GM21381 (cell line): ENCODE measurements at regions not wholly inside any gene's neighbourhood (a gene's known extent, or its start where the extent isn't known, plus 50 kb on each side); places are given as distances from the start of the nearest gene placed in this dataset.
"Not testable (repeated sequence)": the region's sequence is repeated elsewhere in the genome, so short reads cannot be mapped to it uniquely, and the experiment has no call there.

Experiments
- ATAC-seq: cut with Tn5 transposase; IDR thresholded peaks from one replicate; pipeline ENCODE4 v1.9.1; 2021; ENCODE audit warnings: mild to moderate bottlenecking, moderate library complexity; ENCODE audit not compliant: unreplicated experiment

DNA sequence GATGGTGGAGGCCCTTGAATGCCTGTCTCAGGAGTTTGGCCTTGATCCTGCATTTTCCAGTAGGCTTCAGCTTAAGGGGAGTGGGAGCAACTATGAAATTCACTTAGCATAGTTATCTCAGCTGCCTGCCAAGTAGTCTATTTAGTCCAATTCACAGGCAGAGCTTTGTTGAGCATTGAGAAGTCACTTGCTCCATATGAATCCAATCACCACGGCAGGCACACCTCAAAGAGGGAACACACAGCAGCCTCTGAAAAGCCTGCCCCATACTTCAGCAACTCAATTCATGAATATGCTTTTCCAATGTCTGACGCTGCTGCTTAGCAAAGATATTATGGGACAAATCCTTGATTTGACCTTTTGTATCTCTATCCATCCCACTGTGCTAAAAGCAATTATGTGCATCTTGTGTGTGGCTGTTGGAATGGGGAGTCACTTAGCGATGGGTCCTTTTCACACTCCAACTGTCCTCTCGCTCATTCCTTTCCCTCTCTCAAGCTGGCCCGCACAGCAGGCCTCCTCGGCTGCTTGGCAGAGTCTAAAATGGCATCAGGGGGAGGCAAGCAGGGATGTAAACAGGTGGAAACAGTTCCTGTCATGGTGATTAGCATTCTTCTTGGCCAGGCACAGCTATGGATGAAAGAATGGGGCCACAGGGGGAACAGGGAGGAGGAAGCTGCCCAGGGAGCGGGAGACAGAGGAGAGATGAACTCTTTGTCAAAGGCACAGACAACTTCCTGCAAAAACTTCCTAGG lies 56.0 kb upstream of the LRPPRC start:
- no peak for ATAC-seq

DNA sequence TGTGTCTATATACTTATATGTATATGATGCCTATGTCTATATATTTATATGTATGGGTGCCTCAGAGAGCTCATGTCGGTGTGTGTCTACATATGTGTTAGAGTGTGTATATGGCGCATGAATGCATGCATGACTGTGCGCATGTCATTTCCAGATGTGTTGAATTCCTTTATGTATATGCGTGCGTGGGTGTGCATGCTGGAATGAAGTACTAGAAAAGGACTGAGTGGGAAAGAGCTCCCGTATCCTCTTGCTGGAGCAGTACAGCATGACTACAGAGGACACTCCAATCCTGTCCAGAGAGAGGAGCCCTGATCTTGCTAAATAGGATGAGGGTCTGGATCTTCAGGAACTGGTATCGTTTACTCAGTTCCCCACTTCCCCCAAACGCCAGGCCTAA lies 56.8 kb upstream of the LRPPRC start:
- ATAC-seq: no peak

DNA sequence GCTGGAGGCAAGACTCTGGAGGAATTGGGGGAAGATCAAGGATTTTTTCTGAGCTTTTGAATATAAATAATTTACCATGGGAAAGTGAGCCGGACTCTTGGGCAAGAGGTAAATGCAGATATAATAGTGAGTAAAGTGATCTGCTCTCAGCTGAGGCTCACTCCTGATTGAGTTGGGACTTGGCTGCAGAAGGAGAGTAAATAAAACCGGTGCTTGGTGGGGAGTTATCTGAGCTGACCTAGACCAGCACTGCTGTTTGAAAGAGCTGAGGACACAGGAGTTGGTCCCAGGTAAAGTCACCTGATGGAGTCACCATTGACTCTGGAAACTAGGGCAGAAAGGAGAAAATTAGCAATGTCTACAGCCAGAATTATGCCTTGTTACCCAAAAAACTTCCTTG lies 57.3 kb upstream of the LRPPRC start:
- ATAC-seq: no peak

DNA sequence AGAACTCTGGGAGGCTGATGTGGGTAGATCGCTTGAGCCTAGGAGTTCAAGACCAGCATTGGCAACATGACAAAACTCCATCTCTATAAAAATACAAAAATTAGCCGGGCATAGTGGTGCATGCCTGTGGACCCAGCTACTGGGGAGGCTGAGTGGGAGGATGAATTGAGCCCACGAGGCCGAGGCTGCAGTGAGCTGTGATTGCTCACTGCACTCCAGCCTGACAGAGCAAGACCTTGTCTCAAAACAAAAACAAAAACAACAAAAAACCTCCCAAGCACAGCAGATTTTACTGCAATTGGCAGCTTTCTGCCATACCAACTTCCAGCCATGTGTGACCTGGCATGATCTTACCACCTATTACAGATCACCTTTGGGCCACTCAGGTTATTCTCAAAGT lies 57.7 kb upstream of the LRPPRC start:
- ATAC-seq: no peak

DNA sequence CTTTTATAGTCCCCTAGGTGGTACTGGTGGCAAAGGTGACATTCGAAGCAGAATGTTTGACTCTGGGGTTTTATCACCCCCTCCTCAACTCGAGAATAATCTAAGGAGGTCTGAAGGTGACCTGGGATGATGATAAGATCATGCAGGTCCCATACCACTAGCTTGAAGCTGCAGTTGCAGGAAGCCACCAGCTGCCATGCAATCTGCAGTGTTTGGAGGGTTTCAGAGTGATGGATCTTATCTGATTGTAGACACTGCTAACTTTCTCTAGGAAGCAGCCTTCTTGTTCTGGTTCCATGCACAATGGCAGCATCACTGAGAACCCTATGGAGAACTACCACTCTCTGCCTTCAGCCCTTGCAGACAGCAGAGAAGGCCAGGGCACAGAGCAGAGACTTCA lies 59.4 kb upstream of the LRPPRC start:
- no peak for ATAC-seq

DNA sequence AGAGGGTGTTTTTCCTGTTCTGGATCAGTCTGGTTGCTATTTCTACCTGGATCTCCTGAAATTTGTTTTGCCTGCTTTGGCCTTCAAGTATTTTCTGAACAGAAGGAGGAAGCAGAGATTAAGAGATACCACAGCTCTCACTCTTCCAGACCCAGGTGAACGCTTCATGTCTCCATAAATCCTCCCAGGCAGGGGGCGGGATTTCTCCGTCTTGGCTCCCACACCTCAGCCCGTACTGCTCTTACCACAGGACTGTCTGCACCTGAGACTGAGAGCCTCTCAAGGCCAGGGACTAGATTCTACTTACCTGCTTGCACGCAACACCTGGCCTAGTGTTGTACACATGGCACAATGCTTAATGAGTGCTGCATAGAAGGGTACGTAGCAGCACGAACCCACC lies 59.9 kb upstream of the LRPPRC start:
- no peak for ATAC-seq

DNA sequence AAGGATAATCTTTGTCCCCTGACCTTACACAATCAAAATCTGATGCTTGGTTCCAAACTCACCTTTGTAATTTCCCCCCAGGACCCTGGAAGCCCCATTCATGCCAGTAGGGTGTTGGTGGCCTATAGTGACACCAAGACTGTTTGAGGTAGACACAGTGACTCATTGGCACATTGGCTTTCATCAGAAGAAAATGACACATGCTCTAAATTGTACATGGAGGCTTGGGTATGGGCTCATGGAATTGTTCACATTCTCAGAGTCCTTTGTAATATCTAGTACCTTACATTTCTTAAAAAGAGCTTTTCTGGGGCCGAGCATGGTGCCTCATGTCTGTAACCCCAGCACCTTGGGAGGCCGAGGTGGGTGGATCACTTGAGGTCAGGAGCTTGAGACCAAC lies 61.2 kb upstream of the LRPPRC start:
- no peak for ATAC-seq

DNA sequence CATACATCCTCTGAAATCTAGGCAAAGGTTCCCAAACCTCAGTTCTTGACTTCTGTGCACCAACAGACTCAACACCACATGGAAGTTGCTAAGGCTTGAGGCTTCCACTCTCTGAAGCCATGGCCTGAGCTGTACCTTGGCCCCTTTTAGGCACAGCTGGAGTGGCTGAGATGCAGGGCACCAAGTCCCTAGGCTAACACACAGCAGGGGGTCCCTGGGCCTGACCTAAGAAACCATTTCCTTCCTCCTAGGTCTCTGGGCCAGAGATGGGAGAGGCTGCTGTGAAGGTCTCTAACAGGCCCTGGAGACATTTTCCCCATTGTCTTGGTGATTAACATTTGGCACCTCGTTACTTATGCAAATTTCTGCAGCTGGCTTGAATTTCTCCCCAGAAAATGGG lies 64.5 kb upstream of the LRPPRC start:
- not testable (repeated sequence) for ATAC-seq

DNA sequence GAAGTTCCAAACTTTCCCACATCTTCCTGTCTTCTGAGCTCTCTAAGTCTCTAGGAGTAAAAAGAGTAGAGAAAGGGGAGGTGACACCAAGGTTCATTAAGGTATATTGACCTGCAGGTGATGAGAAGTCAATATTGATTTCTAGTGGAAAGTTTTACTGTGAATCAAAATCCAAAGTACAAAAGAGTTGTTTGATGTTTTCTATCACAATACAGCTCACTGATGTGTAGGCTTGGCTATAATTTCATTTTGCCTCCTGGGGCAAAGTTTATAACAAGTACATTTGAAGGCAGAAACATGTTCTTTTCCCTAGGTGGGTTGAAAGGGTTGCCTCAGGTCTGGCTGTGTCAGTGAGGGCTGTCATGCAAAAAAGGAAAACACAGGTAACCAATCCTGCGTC lies 65.2 kb upstream of the LRPPRC start:
- no peak for ATAC-seq

DNA sequence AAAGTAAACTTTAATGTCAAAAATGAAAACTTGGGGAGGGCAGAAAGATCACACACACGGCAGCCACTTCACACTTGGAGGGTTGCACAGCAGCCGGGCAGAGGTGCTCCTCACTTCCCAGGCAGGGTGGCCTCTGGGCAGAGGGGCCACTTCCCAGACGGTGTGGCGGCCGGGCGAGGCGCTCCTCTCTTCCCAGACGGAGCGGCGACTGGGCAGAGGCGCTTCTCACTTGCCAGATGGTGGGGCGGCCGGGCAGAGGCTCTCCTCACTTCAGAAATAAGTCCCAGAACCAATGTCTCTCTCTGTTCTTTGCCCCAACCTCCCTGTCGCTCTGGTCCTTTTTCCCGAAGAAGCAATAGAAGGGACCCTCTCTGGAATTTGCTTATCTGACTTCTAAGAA lies 65.7 kb upstream of the LRPPRC start:
- ATAC-seq: no peak

DNA sequence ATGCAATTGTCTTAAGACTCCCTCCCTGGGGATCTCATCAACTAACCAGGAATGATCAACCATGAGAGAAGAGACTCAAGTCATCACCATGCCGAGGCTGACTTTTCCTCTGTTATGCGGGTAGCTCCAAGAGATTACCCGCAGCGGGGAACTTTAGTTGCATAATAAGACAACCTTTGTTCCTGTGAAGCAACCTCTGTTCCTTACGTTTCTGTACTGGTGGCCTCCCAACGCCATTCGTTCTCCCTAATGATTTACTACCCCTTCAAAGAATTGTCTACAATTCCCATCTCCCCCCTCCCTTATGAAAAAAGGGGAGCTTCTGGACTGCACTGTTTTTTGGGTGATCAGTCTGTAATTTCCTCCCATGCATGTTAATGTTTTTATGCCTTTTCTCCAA lies 66.1 kb upstream of the LRPPRC start:
- no peak for ATAC-seq

DNA sequence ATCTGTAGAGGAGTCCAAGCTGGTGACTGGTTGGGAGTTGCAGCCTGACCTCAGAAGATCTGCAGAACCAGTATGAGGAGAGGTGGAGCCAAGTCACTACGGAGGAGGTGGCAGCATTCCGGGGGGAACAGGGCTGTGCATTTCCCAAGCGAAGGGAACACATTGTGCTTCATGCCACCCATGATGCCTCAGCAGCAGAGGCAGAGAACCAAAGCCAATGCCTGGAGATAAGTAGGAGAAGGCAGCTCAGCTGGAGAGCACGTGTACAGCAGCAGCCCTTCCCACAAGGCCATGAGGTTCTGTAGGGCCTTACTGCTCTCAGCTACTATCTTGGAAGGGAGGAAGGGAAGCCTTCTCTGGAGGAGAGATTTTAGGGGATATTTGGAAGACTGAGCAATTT lies 67.2 kb upstream of the LRPPRC start:
- ATAC-seq: no peak

DNA sequence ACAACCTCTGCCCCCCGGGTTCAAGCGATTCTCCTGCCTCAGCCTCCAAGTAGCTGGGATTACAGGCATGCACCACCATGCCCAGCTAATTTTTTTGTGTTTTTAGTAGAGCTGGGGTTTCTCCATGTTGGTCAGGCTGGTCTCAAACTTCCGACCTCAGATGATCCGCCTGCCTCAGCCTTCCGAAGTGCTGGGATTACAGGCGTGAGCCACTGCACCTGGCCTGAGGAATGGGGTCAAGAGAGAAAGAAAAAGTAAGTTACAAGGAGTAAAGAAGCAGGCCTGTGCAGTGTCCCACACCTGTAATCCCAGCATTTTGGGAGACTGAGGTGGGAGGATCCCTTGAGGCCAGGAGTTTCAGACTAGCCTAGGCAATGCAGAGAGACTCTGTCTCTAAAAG lies 68.5 kb upstream of the LRPPRC start:
- ATAC-seq: not testable (repeated sequence)

DNA sequence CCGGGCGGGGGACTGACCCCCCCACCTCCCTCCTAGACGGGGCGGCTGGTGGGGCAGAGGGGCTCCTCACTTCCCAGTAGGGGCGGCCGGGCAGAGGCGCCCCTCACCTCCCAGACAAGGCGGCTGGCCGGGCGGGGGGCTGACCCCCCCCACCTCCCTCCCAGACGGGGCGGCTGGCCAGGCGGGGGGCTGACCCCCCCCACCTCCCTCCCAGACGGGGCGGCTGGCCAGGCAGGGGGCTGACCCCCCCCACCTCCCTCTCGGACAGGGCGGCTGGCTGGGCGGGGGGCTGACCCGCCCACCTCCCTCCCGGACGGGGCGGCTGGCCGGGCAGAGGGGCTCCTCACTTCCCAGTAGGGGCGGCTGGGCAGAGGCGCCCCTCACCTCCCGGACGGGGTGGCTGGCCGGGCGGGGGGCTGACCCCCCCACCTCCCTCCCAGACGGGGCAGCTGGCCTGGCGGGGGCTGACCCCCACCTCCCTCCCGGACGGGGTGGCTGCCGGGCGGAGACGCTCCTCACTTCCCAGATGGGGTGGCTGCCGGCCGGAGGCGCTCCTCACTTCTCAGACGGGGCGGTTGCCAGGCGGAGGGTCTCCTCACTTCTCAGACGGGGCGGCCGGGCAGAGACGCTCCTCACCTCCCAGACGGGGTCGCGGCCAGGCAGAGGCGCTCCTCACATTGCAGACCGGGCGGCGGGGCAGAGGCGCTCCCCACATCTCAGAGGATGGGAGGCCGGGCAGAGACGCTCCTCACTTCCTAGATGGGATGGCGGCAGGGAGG lies 71.4 kb upstream of the LRPPRC start:
- not testable (repeated sequence) for ATAC-seq

DNA sequence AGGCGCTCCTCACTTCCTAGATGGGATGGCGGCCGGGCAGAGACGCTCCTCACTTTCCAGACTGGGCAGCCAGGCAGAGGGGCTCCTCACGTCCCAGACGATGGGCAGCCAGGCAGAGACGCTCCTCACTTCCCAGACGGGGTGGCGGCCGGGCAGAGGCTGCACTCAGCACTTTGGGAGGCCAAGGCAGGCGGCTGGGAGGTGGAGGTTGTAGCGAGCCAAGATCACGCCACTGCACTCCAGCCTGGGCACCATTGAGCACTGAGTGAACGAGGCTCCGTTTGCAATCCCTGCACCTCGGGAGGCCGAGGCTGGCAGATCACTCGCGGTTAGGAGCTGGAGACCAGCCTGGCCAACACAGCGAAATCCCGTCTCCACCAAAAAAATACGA lies 72.0 kb upstream of the LRPPRC start:
- not testable (repeated sequence) for ATAC-seq

DNA sequence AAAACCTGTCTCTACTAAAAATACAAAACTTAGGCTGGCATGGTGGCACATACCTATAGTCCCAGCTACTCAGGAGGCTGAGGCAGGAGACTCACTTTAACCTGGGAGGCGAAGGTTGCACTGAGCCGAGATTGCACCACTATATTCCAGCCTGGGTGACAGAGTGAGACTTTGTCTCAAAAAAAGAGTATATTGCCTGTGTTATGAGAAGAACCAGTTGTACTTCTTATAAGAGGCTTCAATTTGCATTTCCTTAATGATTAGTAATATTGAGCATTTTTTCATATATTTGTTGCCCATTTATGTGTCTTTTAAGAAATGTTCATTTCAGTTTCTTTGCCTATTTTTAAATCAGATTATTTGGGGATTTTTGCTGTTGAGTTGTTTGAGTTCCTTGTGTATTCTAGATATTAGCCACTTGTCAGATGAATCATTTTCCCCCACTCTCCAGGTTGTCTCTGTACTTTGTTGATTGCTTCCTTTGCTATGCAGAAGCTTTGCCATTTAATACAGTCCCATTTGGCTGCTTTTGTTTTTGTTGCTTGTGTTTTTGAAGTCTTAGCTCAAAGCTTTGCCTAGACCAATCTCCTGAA lies 75.8 kb upstream of the LRPPRC start:
- no peak for ATAC-seq

DNA sequence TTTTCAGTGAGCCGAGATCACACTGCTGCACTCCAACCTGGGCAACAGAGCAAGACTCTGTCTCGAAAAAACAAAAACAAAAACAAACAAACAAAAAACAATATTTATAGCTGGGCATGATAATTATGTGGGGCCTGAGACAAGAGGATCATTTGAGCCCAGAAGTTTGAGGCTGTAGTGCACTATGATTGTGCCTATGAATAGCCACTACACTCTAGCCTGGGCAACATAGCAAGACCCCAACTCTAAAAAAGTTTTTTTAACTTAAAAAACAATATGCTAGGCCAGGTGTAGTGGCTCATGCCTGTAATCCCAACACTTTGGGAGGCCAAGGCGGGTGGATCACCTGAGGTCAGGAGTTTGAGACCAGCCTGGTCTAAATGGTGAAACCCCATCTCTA lies 77.9 kb upstream of the LRPPRC start:
- ATAC-seq: not testable (repeated sequence)

DNA sequence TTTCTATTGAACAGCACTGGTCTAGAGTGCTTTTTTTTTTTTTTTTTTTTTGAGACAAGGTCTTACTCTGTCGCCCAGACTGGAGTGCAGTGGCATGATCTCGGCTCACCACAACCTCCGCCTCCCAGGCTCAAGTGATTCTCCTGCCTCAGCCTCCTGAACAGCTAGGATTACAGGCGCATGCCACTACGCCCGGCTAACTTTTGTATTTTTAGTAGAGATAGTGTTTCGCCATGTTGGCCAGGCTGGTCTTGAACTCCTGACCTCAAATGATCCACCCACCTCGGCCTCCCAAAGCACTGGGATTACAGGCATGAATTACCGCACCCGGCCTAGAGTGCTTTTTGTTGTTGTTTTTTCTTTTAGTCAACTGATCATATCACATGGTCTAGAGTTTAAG lies 79.0 kb upstream of the LRPPRC start:
- ATAC-seq: not testable (repeated sequence)

DNA sequence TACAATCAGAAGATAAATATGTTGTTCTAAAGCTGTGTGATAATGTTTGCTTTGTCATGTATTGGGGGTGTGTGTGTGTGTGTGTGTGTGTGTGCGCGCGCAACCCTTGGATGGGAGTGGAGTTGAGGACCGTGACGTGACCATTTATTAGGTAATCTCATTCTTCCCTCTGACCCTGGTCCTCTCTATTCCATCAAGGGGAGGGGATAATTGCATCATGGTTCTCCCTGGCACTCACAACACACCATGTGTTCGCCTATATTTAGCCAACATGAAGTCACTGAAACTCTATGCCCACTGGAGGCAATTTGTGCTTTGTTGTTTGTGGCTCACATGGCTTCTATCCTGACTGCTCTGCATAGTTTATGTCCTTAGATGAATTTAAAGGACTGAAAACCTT lies 79.8 kb upstream of the LRPPRC start:
- no peak for ATAC-seq

DNA sequence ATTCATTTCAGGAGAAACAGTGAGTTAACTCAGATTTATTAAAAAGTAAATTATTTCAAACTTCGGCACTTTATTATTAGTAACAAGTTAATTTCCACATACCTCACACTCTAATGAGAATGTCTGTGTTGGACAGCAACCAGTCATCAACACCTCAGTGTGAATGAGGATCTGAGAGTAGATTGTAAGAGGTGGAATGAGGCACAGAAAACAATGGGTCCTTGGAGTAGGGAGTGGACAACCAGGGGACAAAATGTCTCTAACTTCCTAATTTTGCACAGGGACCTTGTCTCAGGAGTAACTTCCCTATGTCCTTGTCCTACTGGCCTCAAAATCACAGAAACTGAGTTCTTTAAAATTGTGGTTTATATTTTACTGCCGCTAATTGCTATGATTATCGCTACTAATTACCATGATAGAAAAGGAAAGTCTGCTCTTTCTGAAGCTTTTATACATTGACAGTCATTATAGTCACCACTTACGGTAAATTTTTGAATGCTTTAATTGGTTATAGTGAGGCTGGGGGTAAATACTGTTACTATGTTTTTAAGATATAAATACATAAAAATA lies 82.2 kb upstream of the LRPPRC start:
- no peak for ATAC-seq

DNA sequence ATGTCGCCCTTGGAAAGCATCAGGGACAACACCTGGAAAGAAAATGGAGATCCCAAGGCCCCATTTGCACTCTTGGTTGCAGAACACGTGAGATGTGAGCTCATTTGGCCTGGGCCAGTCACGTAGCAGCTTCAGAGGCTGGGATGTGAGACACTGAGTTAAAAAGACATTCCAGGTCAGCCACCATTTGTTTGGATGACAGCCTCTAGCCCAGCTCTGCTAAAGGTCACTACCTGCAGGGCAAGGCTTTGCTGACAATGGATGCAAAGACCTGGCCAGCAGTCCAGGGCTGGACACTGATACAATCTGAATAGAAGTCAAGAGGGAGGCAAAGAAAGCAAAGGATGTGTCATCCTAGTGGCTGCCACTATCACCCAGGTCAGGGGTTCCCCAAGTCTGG lies 83.9 kb upstream of the LRPPRC start:
- ATAC-seq: no peak

DNA sequence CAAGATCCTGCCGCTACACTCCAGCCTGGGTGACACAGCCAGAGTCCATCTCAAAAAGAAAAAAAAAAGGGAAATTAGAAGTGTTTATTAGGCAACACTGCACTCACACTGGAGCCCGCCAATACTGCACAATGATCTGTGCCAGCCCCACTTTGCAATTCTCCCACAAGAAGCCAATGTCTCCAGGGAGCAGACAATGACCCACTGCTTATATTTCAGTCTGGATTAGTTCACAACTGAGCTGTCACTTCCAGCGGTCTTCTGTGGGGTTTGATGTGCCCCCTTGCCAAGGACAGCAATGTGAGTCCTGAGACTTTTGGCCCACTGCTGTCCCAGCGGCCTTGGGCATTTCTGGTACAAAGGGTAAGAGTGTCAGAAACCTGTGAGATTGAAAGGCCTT lies 85.6 kb upstream of the PPM1B start:
- no peak for ATAC-seq
